Astrocyte (in vitro differentiated cells and primary cell): ENCODE measurements at regions not wholly inside any gene's neighbourhood (a gene's known extent, or its start where the extent isn't known, plus 50 kb on each side); places are given as distances from the start of the nearest gene placed in this dataset.

Experiments used
- DNase-seq: peaks from one replicate; pipeline ENCODE4 v3.0.0-alpha.2; 2010; ENCODE audit warnings: low read depth
- FAIRE-seq: peaks from 2 replicates; lab custom pipeline; 2011; peaks lifted over from hg19 to GRCh38; lab: Jason Lieb, UNC
- H2AFZ ChIP-seq: 2 replicates; pipeline ENCODE4 v1.6.0; 2012; ENCODE audit warnings: low read depth, low read length, inconsistent platforms
- H3K27ac ChIP-seq: 2 replicates; pipeline ENCODE4 v1.5.1; 2011; ENCODE audit warnings: low read depth, low read length, inconsistent platforms
- H3K27me3 ChIP-seq: 2 replicates; pipeline ENCODE4 v1.6.0; 2011; ENCODE audit warnings: low read length, inconsistent platforms; ENCODE audit not compliant: insufficient read depth
- H3K36me3 ChIP-seq: 2 replicates; pipeline ENCODE4 v1.5.1; 2011; ENCODE audit warnings: low read length, inconsistent platforms; ENCODE audit not compliant: insufficient read depth
- H3K4me1 ChIP-seq: 2 replicates; pipeline ENCODE4 v1.5.1; 2011; ENCODE audit warnings: low read length, inconsistent platforms; ENCODE audit not compliant: insufficient read depth
- H3K4me2 ChIP-seq: 2 replicates; pipeline ENCODE4 v1.6.0; 2012; ENCODE audit warnings: low read length, inconsistent platforms
- H3K4me3 ChIP-seq: 2 replicates; pipeline ENCODE4 v1.5.1; 2011; ENCODE audit warnings: low read depth, mild to moderate bottlenecking, low read length, inconsistent platforms; ENCODE audit not compliant: insufficient read depth
- H3K79me2 ChIP-seq: 2 replicates; pipeline ENCODE4 v1.6.0; 2012; ENCODE audit warnings: mild to moderate bottlenecking, low read length, inconsistent platforms; ENCODE audit not compliant: insufficient read depth
- H3K9ac ChIP-seq: 2 replicates; pipeline ENCODE4 v1.6.0; 2012; ENCODE audit warnings: mild to moderate bottlenecking, low read length, inconsistent platforms
- H3K9me3 ChIP-seq: 2 replicates; pipeline ENCODE4 v1.5.1; 2012; ENCODE audit warnings: low read depth, mild to moderate bottlenecking, low read length, inconsistent platforms; ENCODE audit not compliant: insufficient read depth
- H4K20me1 ChIP-seq: 2 replicates; pipeline ENCODE4 v1.6.0; 2012; ENCODE audit warnings: low read length, inconsistent platforms; ENCODE audit not compliant: insufficient read depth
- H3K27ac Mint-ChIP-seq: one replicate; pipeline ENCODE4 v1.8.0; 2021; ENCODE audit warnings: mild to moderate bottlenecking, mixed read lengths; ENCODE audit not compliant: unreplicated experiment
- H3K27me3 Mint-ChIP-seq: one replicate; pipeline ENCODE4 v1.8.0; 2021; ENCODE audit warnings: low read depth, mixed read lengths; ENCODE audit not compliant: unreplicated experiment
- H3K36me3 Mint-ChIP-seq: one replicate; pipeline ENCODE4 v1.8.0; 2021; ENCODE audit warnings: low read depth, mixed read lengths; ENCODE audit not compliant: unreplicated experiment
- H3K4me1 Mint-ChIP-seq: one replicate; pipeline ENCODE4 v1.8.0; 2021; ENCODE audit warnings: low read depth, mixed read lengths; ENCODE audit not compliant: unreplicated experiment
- H3K4me3 Mint-ChIP-seq: one replicate; pipeline ENCODE4 v1.8.0; 2021; ENCODE audit warnings: mild to moderate bottlenecking, moderate library complexity, mixed read lengths; ENCODE audit not compliant: unreplicated experiment
- H3K9me3 Mint-ChIP-seq: one replicate; pipeline ENCODE4 v1.8.0; 2021; ENCODE audit warnings: mild to moderate bottlenecking, mixed read lengths; ENCODE audit not compliant: unreplicated experiment
- CTCF ChIP-seq: IDR thresholded peaks from 2 replicates; pipeline ENCODE4 v1.5.1; 2011; ENCODE audit warnings: low read depth, mild to moderate bottlenecking, inconsistent platforms, low read length, moderate library complexity; ENCODE audit not compliant: insufficient read depth
- EZH2 ChIP-seq: IDR thresholded peaks from 2 replicates; pipeline ENCODE4 v1.6.1; 2012; ENCODE audit warnings: mild to moderate bottlenecking, low read length, inconsistent platforms; ENCODE audit not compliant: insufficient read depth

- no peaks in the 10 kb centered on the region for H3K36me3 Mint-ChIP-seq
- Histone ChIP-seq H3K9me3 (peaks cover 4% of the 10 kb centered on the region), H3K27ac (no peak overlapping the region), H3K9ac (no peak overlapping the region), H3K79me2 (no peaks in the 10 kb centered on the region), H2AFZ (no peak overlapping the region), H3K36me3 (no peaks in the 10 kb centered on the region), H3K4me1 (no peaks in the 10 kb centered on the region), H4K20me1 (no peaks in the 10 kb centered on the region), H3K27me3 (no peaks in the 10 kb centered on the region), H3K4me3 (no peak overlapping the region), H3K4me2 (no peak overlapping the region)
- no peak for DNase-seq
- H3K9me3 Mint-ChIP-seq: peaks cover 2% of the 10 kb centered on the region
- TF ChIP-seq EZH2: no peak
- no peak for TF ChIP-seq CTCF
- H3K27ac Mint-ChIP-seq: no peak overlapping the region
- peaks cover 14% of the 10 kb centered on the region for H3K27me3 Mint-ChIP-seq
- H3K4me3 Mint-ChIP-seq: no peak overlapping the region
- H3K4me1 Mint-ChIP-seq: peaks cover 11% of the 10 kb centered on the region
- FAIRE-seq: no peak
Measured at GRCh38 chr16:6558126-6558525, 774.5 kb upstream of the RBFOX1 start.

GRCh38 chr16:6557353-6558023, 775.2 kb upstream of the RBFOX1 start:
- H3K4me3 Mint-ChIP-seq: no peak overlapping the region
- H3K4me2 ChIP-seq: no peak overlapping the region

More at GRCh38 chr16:6557353-6558023, 775.2 kb upstream of the RBFOX1 start:
- no peak for DNase-seq
- no peaks in the 10 kb centered on the region for H3K4me1 ChIP-seq
- Mint-ChIP-seq H3K36me3 (no peaks in the 10 kb centered on the region), H3K4me1 (peaks cover 11% of the 10 kb centered on the region), H3K27ac (no peak overlapping the region), H3K9me3 (peaks cover 2% of the 10 kb centered on the region), H3K27me3 (peaks cover 15% of the 10 kb centered on the region)
- H3K4me3 ChIP-seq: no peak overlapping the region
- no peaks in the 10 kb centered on the region for H3K27me3 ChIP-seq
- TF ChIP-seq EZH2 (no peak), CTCF (no peak)
- H3K79me2 ChIP-seq: no peaks in the 10 kb centered on the region
- FAIRE-seq: no peak
- no peak overlapping the region for H2AFZ ChIP-seq
- no peaks in the 10 kb centered on the region for H3K36me3 ChIP-seq
- H3K27ac ChIP-seq: no peak overlapping the region
- H3K9me3 ChIP-seq: peaks cover 4% of the 10 kb centered on the region
- H3K9ac ChIP-seq: no peak overlapping the region
- H4K20me1 ChIP-seq: no peaks in the 10 kb centered on the region
